ENCODE measurements at regions not wholly inside any gene's neighbourhood (a gene's known extent, or its start where the extent isn't known, plus 50 kb on each side); places are given as distances from the start of the nearest gene placed in this dataset.

DNA sequence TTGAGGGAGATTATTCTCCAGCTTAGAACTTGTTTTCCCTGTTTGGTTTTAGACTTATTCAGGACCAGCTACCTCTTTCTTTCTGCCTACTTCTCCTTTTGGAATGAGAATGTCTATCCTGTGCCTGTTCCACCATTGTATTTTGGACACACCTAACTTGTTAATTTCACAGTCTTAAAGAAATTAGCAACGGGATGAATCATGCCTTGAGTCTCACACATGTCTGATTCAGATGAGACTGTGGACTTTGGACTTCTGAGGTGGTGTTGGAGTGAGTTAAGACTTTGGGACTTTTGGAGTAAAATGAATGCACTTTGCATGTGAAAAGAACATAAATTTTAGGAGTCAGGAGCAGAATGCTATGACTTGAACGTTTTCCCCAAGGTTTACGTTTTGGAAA lies 581.4 kb downstream of the CDH11 start:
- Histone ChIP-seq H4K8ac (replicated peaks; ENCODE audit: insufficient read length, low read depth, low read length) (no peak overlapping the region), H3K27ac (ENCODE audit: insufficient read length, low read depth, low read length) (no peak overlapping the region), H3K27me3 (ENCODE audit: insufficient read depth, low read length) (no peaks in the 10 kb centered on the region), H2BK15ac (ENCODE audit: low read depth, low read length) (no peak overlapping the region), H4K20me1 (ENCODE audit: control insufficient read depth, insufficient read depth, insufficient read length) (no peaks in the 10 kb centered on the region), H3K56ac (ENCODE audit: insufficient read length, low read depth, low read length) (no peak overlapping the region), H2BK20ac (ENCODE audit: low read depth, low read length, poor library complexity, severe bottlenecking) (no peak overlapping the region), H4K5ac (ENCODE audit: insufficient read length, low read depth, low read length) (no peak overlapping the region), H3K4me2 (ENCODE audit: insufficient read depth, insufficient read length, low read length) (no peak overlapping the region), H4K91ac (ENCODE audit: insufficient read length, low read depth, low read length) (no peak overlapping the region), H2BK5ac (ENCODE audit: insufficient read length, low read length) (no peak overlapping the region), H3K79me2 (ENCODE audit: insufficient read depth, low read length) (no peaks in the 10 kb centered on the region), H3K4me1 (ENCODE audit: insufficient read depth, low read length) (no peaks in the 10 kb centered on the region), H3K9ac (ENCODE audit: extremely low read depth, insufficient read length, low read length) (no peak overlapping the region), H3K4ac (ENCODE audit: low read depth, low read length) (no peak overlapping the region), H3K14ac (ENCODE audit: insufficient read depth, low read length) (no peak overlapping the region), H2BK12ac (ENCODE audit: insufficient read length, low read depth, low read length) (no peak overlapping the region), H3K23ac (ENCODE audit: insufficient read length, low read depth, low read length) (no peak overlapping the region), H2AFZ (ENCODE audit: low read length) (no peak overlapping the region), H3T11ph (ENCODE audit: low read length) (no peak overlapping the region), H3K9me3 (ENCODE audit: control insufficient read depth, low read depth, low read length) (no peaks in the 10 kb centered on the region), H3K79me1 (ENCODE audit: insufficient read depth, low read depth, low read length, poor library complexity, severe bottlenecking) (no peaks in the 10 kb centered on the region), H3K23me2 (ENCODE audit: insufficient read length, low read depth, low read length, poor library complexity, severe bottlenecking) (no peaks in the 10 kb centered on the region), H2BK120ac (ENCODE audit: low read depth, low read length, poor library complexity, severe bottlenecking) (no peak overlapping the region), H2AK5ac (ENCODE audit: insufficient read length, low read length) (no peak overlapping the region), H3K18ac (ENCODE audit: insufficient read length, low read depth, low read length) (no peak overlapping the region)
- TF ChIP-seq, protein P1, sequence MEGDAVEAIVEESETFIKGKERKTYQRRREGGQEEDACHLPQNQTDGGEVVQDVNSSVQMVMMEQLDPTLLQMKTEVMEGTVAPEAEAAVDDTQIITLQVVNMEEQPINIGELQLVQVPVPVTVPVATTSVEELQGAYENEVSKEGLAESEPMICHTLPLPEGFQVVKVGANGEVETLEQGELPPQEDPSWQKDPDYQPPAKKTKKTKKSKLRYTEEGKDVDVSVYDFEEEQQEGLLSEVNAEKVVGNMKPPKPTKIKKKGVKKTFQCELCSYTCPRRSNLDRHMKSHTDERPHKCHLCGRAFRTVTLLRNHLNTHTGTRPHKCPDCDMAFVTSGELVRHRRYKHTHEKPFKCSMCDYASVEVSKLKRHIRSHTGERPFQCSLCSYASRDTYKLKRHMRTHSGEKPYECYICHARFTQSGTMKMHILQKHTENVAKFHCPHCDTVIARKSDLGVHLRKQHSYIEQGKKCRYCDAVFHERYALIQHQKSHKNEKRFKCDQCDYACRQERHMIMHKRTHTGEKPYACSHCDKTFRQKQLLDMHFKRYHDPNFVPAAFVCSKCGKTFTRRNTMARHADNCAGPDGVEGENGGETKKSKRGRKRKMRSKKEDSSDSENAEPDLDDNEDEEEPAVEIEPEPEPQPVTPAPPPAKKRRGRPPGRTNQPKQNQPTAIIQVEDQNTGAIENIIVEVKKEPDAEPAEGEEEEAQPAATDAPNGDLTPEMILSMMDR (conservative IDR thresholded peaks at IDR 0.05): no peak
- Mint-ChIP-seq H3K36me3 (ENCODE audit: insufficient read depth in 1 of 3, low read depth in 3 of 3) (peaks cover 0 to 12% (median 2%) of the 10 kb centered on the region in 3 experiments; a peak in 3 of 7 replicates), H3K27me3 (ENCODE audit: low read depth) (no peaks in the 10 kb centered on the region), H3K4me1 (peaks cover 0 to 5% of the 10 kb centered on the region in 2 experiments; a peak in 1 of 4 replicates), H3K4me3 (no peak overlapping the region), H3K27ac (no peak overlapping the region), H3K9me3 (peaks cover 0 to 2% of the 10 kb centered on the region in 2 experiments; a peak in 3 of 5 replicates)
- no CpG with 5 or more reads among the region's 3 CpGs for WGBS (ENCODE audit: extremely low coverage, insufficient read length, low lambda C conversion rate)
- DNase-seq: no peak

All from H9 (cell line).